ENCODE measurements at regions not wholly inside any gene's neighbourhood (a gene's known extent, or its start where the extent isn't known, plus 50 kb on each side); places are given as distances from the start of the nearest gene placed in this dataset.
A peak's percentile ranks its signal among the peaks of the same experiment; 100 is the strongest.

DNA sequence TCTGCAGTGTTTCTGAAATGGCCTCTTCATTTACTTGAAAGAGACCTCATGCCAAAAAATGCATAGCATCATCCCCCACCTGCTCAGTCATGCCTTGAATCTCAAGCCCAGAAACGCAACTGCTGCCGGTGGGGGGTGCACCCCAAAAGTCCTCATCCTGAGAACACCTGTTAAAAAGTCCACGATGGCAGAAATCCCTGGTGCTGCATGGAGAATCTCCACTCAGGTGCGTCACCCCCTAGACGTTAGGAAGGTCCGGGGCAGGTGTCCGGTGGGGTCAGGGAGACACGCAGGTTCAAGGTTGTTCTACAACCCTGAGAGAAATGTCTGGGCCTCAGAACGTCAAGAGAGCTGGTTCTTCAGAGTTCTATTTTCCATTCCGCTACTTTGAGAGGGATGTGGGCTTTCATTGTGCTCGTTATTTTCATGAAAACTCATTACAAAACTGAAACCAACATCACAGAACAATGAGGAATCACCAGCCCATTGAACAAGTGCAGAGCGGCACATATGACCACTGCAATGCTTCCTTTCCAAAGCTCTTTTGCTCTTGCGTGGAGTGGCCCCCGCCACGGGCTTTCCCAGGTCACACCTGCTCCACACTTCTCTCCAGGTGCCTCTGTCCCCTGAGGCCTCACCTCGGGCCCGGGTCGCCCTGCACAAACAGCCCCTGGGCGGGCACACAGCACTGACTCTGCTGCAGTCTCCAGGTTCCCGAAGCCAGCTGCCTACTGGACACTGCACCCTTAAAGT lies 201.9 kb downstream of the TOMM20 start:
- TF ChIP-seq, protein P1, sequence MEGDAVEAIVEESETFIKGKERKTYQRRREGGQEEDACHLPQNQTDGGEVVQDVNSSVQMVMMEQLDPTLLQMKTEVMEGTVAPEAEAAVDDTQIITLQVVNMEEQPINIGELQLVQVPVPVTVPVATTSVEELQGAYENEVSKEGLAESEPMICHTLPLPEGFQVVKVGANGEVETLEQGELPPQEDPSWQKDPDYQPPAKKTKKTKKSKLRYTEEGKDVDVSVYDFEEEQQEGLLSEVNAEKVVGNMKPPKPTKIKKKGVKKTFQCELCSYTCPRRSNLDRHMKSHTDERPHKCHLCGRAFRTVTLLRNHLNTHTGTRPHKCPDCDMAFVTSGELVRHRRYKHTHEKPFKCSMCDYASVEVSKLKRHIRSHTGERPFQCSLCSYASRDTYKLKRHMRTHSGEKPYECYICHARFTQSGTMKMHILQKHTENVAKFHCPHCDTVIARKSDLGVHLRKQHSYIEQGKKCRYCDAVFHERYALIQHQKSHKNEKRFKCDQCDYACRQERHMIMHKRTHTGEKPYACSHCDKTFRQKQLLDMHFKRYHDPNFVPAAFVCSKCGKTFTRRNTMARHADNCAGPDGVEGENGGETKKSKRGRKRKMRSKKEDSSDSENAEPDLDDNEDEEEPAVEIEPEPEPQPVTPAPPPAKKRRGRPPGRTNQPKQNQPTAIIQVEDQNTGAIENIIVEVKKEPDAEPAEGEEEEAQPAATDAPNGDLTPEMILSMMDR (IDR thresholded peaks at IDR 0.05) = no peak
- H3K4me1 Mint-ChIP-seq = peaks cover 57% of the 10 kb centered on the region
- H3K4me3 Mint-ChIP-seq = no peak overlapping the region
- H3K27me3 Mint-ChIP-seq (ENCODE audit: low read depth, poor library complexity) = peaks cover 3% of the 10 kb centered on the region
- H3K36me3 Mint-ChIP-seq (ENCODE audit: low read depth) = no peaks in the 10 kb centered on the region
- DNase-seq = no peak
- no peak overlapping the region for H3K27ac Mint-ChIP-seq
- H3K9me3 Mint-ChIP-seq = peaks cover 8% of the 10 kb centered on the region

DNA sequence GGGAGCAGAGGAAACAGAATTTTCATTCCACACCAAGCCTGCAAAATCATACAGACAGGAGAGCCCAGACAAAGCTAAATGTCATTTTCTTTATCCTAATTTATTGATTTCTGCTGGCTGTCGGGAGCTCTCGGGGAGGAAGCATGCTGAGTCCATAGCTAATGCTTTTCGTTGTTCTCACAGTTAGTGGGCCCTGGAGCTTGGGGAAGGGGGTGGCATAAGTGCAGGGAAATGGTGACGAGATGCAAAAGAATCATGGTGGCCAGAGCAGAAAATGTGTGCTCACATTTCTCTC lies 202.4 kb downstream of the TOMM20 start:
- H3K27me3 Mint-ChIP-seq (ENCODE audit: low read depth, poor library complexity) = peaks cover 3% of the 10 kb centered on the region
- peaks cover 61% of the 10 kb centered on the region for H3K4me1 Mint-ChIP-seq
- no peak overlapping the region for H3K27ac Mint-ChIP-seq
- H3K36me3 Mint-ChIP-seq (ENCODE audit: low read depth) = no peaks in the 10 kb centered on the region
- peak overlapping the region; percentile 9 for H3K4me3 Mint-ChIP-seq
- TF ChIP-seq, protein P1 (IDR thresholded peaks at IDR 0.05) = no peak
- peaks cover 13% of the 10 kb centered on the region for H3K9me3 Mint-ChIP-seq
- DNase-seq = no peak

DNA sequence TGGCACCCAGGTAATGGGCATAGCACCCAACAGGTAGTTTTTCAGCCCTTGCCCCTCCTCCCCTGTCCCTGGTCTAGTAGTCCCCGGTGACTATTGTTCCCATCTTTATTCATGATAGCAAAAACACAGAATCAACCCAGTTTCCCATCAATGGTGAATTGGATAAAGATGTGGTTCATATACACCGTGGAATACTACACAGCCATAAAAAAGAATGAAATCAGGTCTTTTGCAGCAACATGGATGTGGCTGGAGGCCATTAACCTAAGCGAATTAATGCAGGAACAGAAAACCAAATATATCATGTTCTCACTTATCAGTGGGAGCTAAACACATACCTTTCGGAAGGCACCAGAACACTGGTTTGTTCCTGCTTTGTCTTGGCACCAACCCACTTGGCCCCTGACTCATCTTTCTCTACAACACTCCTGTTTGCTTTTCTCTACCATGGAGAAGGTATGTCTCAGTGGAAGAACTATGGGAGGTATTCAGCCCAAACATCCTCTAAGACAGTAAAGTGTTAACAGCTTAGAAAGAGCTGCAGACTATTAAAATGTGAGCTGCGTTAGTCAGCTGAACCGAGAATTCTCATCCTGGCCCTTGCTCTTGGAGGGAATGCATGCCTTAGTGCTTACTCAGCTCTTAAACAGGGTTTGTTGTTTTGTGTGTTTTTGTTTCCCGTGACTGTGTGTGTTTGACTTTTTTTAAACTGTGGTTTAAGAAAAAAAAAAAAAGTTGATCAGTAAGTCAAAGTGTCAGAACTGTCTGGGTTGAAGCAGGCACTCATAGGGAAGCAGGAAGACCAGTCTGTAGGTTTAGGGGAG lies 203.0 kb downstream of the TOMM20 start:
- Mint-ChIP-seq H3K36me3 (ENCODE audit: low read depth) (no peaks in the 10 kb centered on the region), H3K27ac (peak overlapping the region; percentile 83), H3K27me3 (ENCODE audit: low read depth, poor library complexity) (peaks cover 3% of the 10 kb centered on the region), H3K4me1 (peaks cover 61% of the 10 kb centered on the region), H3K9me3 (peaks cover 14% of the 10 kb centered on the region), H3K4me3 (peak overlapping the region; percentile 9)
- no peak for DNase-seq
- TF ChIP-seq, protein P1 (IDR thresholded peaks at IDR 0.05) = no peak

DNA sequence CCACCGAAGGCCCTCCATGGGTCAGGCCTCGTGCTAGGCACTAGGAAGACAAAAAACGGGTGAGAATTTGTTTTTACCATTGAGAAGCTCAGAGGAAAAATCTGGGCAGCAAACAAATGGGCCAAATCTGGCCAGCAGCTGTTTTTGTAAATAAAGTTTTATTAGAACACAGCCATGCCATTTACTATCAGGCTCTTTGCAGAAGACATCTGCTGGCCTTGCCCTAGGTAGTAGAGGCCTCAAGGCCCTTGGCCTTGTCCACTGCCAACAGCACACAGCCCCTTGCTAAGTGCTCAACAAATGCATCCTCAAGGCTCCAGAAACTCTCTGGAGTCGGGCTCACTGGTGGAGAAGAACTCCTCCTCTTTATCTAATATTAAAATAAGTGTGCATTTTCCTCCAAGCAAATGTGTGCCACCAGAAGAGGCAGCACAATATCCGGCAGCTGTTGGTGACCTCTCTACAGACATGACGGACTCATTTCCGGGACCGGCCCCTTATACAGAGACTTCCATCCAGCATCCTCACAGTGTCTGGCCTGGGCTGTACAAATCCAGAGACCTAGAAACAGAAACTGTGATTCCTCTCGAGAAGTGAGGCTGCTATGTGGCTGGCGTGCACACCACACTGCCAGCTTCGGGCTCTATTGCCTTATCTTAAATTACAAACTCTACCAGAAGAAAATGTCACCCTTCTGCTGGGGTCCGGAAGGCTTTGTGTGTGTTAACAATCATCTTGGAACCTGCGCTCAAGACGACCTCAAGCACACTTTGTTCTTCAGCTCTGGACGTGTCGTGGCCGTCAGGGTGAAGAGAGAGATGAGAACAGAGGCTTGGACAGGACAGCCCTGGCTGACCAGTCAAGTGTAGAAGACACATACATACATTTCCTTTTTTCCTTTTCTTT lies 203.9 kb downstream of the TOMM20 start:
- Mint-ChIP-seq H3K4me1 (peaks cover 61% of the 10 kb centered on the region), H3K9me3 (peaks cover 21% of the 10 kb centered on the region), H3K36me3 (ENCODE audit: low read depth) (no peaks in the 10 kb centered on the region), H3K27ac (peak overlapping the region; percentile 40), H3K4me3 (no peak overlapping the region), H3K27me3 (ENCODE audit: low read depth, poor library complexity) (peaks cover 3% of the 10 kb centered on the region)
- TF ChIP-seq, protein P1 (IDR thresholded peaks at IDR 0.05) = no peak
- no peak for DNase-seq

DNA sequence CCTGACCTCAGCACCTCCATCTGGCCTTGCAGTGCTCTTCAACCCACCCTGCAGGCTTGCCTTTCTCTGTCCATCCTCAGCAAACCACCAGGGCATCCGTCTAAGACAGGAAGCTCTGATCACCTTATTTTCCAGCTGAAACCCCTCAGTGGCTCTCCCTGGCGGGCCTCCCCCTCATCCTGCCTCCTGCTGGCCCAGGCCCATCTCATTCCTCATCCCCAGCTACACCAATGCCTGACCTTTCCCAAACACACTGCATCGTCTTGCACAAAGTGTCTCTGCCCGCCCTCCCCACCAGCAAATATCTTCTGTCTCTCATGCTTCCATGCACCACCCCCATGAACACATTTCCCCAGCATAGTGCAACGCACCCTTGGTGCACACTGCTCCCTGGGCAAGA lies 205.0 kb downstream of the TOMM20 start:
- DNase-seq = no peak
- Mint-ChIP-seq H3K27me3 (ENCODE audit: low read depth, poor library complexity) (peaks cover 7% of the 10 kb centered on the region), H3K36me3 (ENCODE audit: low read depth) (no peaks in the 10 kb centered on the region), H3K9me3 (peaks cover 21% of the 10 kb centered on the region), H3K4me1 (peaks cover 66% of the 10 kb centered on the region), H3K4me3 (no peak overlapping the region), H3K27ac (peak overlapping the region; percentile 13)
- TF ChIP-seq, protein P1 (IDR thresholded peaks at IDR 0.05) = no peak

All from nephron progenitor cell (in vitro differentiated cells).